Breast epithelium (tissue), 4 donors: ENCODE measurements at regions not wholly inside any gene's neighbourhood (a gene's known extent, or its start where the extent isn't known, plus 50 kb on each side); places are given as distances from the start of the nearest gene placed in this dataset.

Experiments used
- DNase-seq, 2 donors: peaks; one replicate each; pipeline ENCODE4 v3.0.0-alpha.2; 2019; ENCODE audit warnings: low spot score in 2 of 2
- H3K27ac ChIP-seq, 2 donors: fragments of 200-600 bp; sonication (generic) in 1 of 2; one replicate each; pipeline ENCODE4 v1.5.1; 2016 to 2019; ENCODE audit warnings: mild to moderate bottlenecking in 1 of 2
- H3K27me3 ChIP-seq, 2 donors: fragments of 200-600 bp; sonication (generic) in 1 of 2; one replicate each; pipeline versions ENCODE4 v1.5.1 to v1.6.0; 2017 to 2019; ENCODE audit warnings: control low read depth in 1 of 2, mild to moderate bottlenecking in 1 of 2
- H3K36me3 ChIP-seq: fragments of 200-600 bp; one replicate; pipeline ENCODE4 v1.5.1; 2019
- H3K4me1 ChIP-seq, 2 donors: fragments of 200-600 bp; sonication (generic); one replicate each; pipeline ENCODE4 v1.5.1; 2016 to 2019; ENCODE audit warnings: control low read depth in 1 of 2
- H3K4me3 ChIP-seq, 3 donors: fragments of 200-600 bp; sonication (generic); 1 replicate in 2 of 3; 2 replicates in 1 of 3; pipeline ENCODE4 v1.5.1; 2016 to 2019; ENCODE audit warnings: mild to moderate bottlenecking in 3 of 3, moderate library complexity in 2 of 3
- H3K9me3 ChIP-seq, 2 donors: fragments of 200-600 bp; sonication (generic) in 1 of 2; one replicate each; pipeline ENCODE4 v1.5.1; 2016 to 2019; ENCODE audit warnings: control low read depth in 1 of 2
- POLR2A ChIP-seq: fragments of 450-650 bp; IDR thresholded peaks from one replicate; pipeline ENCODE4 v1.6.1; 2016; ENCODE audit warnings: antibody characterized with exemption, mild to moderate bottlenecking, moderate library complexity
- POLR2AphosphoS5 ChIP-seq, 3 donors: sonication (generic); formaldehyde crosslinking; IDR thresholded peaks; one replicate each; pipeline ENCODE4 v1.6.1; 2017; ENCODE audit warnings: antibody characterized with exemption in 3 of 3
- intact Hi-C: fragments of 100-400 bp; cut with DNase I; formaldehyde crosslinking; loops from one replicate; pipeline ENCODE4 v1.15.1; 2023; ENCODE audit warnings: low total_unique reads
- TF ChIP-seq, protein P1 (sequence below), 3 donors: fragments of 450-650 bp; IDR thresholded peaks; one replicate each; pipeline ENCODE4 v1.5.1; 2016 to 2017; ENCODE audit warnings: antibody characterized with exemption in 3 of 3, mild to moderate bottlenecking in 3 of 3, moderate library complexity in 3 of 3

DNA sequence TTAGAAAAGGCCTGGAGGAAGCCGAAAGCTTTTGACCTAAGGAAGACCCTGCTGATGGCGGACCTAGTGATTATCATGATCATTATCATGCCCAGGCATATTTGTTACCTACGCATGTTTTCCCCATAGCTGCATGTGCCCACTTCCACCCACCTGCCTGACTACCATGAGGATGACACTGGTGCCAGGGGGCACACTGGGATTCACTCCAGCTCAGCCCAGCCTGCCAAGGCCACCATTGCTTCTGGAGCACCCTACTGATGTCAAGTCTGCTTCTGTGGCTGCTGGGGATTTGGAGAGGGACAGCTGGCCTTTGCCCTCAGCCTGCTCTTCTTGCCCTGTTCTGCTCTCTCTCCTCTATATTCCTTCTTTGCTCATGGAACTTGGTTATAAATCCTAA is 124.7 kb upstream of the NALF2 start:
- Histone ChIP-seq H3K27ac (no peak overlapping the region), H3K36me3 (no peaks in the 10 kb centered on the region), H3K9me3 (peaks cover 0 to 28% of the 10 kb centered on the region in 2 donors), H3K4me1 (no peaks in the 10 kb centered on the region), H3K4me3 (no peak overlapping the region), H3K27me3 (peaks cover 0 to 43% of the 10 kb centered on the region in 2 donors)
- intact Hi-C loops: no loop called here
- no peak for TF ChIP-seq POLR2A
- TF ChIP-seq, protein P1, sequence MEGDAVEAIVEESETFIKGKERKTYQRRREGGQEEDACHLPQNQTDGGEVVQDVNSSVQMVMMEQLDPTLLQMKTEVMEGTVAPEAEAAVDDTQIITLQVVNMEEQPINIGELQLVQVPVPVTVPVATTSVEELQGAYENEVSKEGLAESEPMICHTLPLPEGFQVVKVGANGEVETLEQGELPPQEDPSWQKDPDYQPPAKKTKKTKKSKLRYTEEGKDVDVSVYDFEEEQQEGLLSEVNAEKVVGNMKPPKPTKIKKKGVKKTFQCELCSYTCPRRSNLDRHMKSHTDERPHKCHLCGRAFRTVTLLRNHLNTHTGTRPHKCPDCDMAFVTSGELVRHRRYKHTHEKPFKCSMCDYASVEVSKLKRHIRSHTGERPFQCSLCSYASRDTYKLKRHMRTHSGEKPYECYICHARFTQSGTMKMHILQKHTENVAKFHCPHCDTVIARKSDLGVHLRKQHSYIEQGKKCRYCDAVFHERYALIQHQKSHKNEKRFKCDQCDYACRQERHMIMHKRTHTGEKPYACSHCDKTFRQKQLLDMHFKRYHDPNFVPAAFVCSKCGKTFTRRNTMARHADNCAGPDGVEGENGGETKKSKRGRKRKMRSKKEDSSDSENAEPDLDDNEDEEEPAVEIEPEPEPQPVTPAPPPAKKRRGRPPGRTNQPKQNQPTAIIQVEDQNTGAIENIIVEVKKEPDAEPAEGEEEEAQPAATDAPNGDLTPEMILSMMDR (IDR thresholded peaks at IDR 0.05): no peak
- TF ChIP-seq POLR2AphosphoS5 (IDR thresholded peaks at IDR 0.05): no peak
- no peak for DNase-seq

DNA sequence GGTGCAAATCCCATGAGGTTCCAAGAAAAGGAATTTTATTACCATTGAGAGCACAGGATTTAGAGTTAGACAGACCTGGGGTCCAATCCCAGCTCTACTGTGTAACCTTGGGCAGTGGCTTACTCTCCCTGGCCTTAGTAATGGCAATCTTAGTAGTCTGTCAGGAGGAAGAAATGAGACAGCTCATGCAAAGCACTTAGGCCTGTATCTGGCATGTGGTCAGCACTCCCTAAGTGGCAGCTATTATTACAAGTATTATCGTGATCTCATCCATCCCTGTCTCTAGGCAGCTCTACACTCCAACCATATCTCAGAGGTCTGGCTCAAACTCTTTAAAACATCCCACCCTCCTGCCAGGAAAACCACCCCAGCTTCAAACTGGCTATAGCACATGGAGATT is 129.6 kb upstream of the NALF2 start:
- peaks cover 0 to 28% of the 10 kb centered on the region in 2 donors for H3K9me3 ChIP-seq
- H3K27me3 ChIP-seq: peaks cover 0 to 34% of the 10 kb centered on the region in 2 donors
- H3K27ac ChIP-seq: no peak overlapping the region
- DNase-seq: no peak
- no peaks in the 10 kb centered on the region for H3K36me3 ChIP-seq
- no peaks in the 10 kb centered on the region for H3K4me1 ChIP-seq
- H3K4me3 ChIP-seq: no peak overlapping the region
- intact Hi-C loops: no loop called here
- TF ChIP-seq POLR2A (no peak), POLR2AphosphoS5 (IDR thresholded peaks at IDR 0.05) (no peak)
- TF ChIP-seq, protein P1 (IDR thresholded peaks at IDR 0.05): no peak

DNA sequence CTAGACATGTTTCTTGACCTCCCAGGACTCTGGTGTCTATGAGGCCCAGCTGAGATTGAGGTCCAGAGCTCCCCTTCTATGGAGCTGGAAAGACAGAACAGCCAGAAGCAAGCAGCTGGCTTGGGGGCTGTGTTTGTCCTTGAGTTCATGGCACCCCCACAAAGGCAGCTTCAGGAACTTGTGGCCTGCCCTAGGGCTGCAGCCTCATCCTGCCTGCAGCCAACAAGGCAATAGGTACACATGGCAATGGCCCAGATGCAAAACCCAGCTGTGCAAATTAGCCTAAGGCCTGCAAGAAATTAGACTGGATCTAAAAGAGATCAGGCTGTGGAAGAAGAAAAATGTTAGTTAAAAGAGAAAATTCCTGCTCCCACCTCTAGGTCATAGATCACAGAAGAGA is 131.7 kb upstream of the NALF2 start:
- no peak for DNase-seq
- Histone ChIP-seq H3K4me3 (no peak overlapping the region), H3K4me1 (no peaks in the 10 kb centered on the region), H3K27me3 (peaks cover 0 to 37% of the 10 kb centered on the region in 2 donors), H3K9me3 (peaks cover 0 to 27% of the 10 kb centered on the region in 2 donors), H3K36me3 (no peaks in the 10 kb centered on the region), H3K27ac (no peak overlapping the region)
- TF ChIP-seq, protein P1 (IDR thresholded peaks at IDR 0.05): no peak
- TF ChIP-seq POLR2AphosphoS5 (IDR thresholded peaks at IDR 0.05): no peak
- no peak for TF ChIP-seq POLR2A
- intact Hi-C loops: no loop called here

DNA sequence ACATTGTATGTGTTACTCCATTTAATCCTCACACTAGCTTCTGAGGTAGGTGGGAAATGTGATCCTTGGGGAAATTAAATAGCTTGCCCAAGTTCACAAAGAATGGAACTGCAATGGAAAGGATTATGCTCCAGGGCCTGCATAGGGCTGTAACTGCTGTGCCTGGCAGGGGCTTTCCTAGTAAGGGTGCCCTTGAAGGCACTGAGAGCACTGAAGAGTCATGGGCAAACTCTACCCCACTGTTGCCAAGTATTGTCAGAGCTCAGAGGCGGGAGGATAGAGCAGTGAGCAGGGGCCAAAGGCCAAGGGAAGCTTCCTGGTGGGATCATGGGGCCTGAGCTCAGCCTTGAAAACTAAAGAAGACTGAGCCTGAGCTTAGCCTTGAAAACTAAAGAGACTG is 133.0 kb upstream of the NALF2 start:
- H3K4me3 ChIP-seq: no peak overlapping the region
- no peak overlapping the region for H3K27ac ChIP-seq
- peaks cover 0 to 16% of the 10 kb centered on the region in 2 donors for H3K9me3 ChIP-seq
- H3K4me1 ChIP-seq: no peaks in the 10 kb centered on the region
- TF ChIP-seq POLR2AphosphoS5 (IDR thresholded peaks at IDR 0.05) (no peak), POLR2A (no peak)
- TF ChIP-seq, protein P1 (IDR thresholded peaks at IDR 0.05): no peak
- H3K27me3 ChIP-seq: peaks cover 0 to 40% of the 10 kb centered on the region in 2 donors
- no peak for DNase-seq
- no peaks in the 10 kb centered on the region for H3K36me3 ChIP-seq
- intact Hi-C loops: no loop called here

DNA sequence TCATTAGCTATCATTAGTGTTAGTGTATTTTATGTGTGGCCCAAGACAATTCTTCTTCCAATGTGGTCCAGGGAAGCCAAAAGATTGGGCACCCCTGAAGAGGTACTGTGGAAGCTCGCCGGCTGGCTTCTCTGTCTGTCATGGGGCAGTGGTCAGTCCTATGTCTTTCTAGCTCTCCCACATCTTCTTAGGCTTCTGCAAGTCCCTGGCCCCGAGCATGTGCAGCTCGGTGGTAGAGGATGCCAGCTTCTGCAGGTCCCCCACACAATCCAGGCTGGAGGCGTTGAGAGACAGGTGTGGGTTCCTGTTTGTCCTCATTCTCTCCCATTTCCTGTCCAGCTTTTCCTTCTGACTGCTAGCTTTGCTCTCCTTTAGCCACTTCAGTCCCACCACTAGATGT is 134.1 kb upstream of the NALF2 start:
- Histone ChIP-seq H3K4me1 (no peaks in the 10 kb centered on the region), H3K27ac (no peak overlapping the region), H3K4me3 (no peak overlapping the region), H3K9me3 (peaks cover 0 to 4% of the 10 kb centered on the region in 2 donors), H3K36me3 (no peaks in the 10 kb centered on the region), H3K27me3 (peaks cover 0 to 51% of the 10 kb centered on the region in 2 donors)
- intact Hi-C loops: no loop called here
- DNase-seq: no peak
- TF ChIP-seq POLR2A (no peak), POLR2AphosphoS5 (IDR thresholded peaks at IDR 0.05) (no peak)
- TF ChIP-seq, protein P1 (IDR thresholded peaks at IDR 0.05): no peak
